Activated CD4-positive, alpha-beta T cell treated with anti-CD3 and anti-CD28 coated beads, Interleukin-2, amount 50 U/mL, for 24 hours (primary cell): ENCODE measurements at regions not wholly inside any gene's neighbourhood (a gene's known extent, or its start where the extent isn't known, plus 50 kb on each side); places are given as distances from the start of the nearest gene placed in this dataset.

Source experiments
- DNase-seq, 2 donors: peaks; one replicate each; pipeline ENCODE4 v3.0.0-alpha.2; 2020; ENCODE audit warnings: low read depth in 1 of 2, low spot score in 1 of 2

DNA sequence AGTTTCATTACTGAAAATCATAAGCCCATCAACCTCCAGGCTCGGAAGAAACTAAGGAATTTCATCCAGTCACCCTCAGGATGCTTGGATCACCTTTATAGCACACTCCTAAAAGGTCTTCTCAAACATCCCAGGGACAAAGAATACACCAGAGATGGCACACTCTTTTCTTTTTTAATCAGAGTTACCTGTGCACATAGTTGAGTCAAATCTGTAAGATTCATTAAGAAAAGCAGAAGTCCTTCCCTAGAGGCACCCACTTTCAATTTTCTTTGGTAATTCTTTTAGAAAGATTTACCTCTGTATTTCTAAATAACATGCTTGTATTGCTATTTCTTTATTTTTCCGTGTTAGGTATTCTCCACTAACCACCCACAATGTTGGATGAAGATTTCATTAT, 50.6 kb upstream of the IL6 start:
- no peak for DNase-seq

DNA sequence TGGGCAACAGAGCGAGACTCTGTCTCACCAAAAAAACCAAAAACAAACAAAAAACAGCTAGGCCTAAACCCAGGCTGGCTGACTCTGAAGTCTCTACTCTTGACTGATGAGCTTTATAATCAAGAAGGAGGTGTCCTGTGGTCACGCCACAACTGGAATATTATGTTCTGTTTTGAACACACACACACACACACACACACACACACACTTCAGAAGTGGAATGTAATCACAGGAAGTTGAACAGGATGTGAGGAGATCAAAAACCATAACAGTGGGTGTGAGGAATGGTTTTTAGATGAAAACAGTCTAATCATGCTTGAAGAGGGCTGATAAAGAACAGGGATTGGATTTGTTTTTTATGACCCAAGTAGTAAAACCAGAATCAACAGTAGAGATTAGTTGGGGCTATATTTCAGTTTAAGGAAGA, 51.1 kb upstream of the IL6 start:
- peak in 1 of 2 donors; percentile 26 for DNase-seq

DNA sequence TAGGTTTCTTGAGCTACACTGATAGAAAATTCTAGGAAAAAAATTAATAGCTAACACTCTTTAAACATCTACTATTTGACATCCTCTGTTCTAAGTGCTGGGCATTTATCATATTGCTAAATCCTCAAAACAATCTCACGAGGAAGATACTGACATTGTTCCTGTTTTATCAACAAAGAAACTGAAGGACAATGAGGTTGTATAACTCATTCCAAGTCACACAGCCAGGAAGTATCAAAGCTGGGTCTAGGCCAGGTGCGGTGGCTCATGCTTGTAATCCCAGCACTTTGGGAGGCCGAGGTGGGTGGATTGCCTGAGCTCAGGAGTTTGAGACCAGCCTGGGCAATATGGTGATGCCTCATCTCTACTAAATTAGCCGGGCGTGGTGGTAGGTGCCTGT, 51.6 kb upstream of the IL6 start:
- DNase-seq, result no peak

DNA sequence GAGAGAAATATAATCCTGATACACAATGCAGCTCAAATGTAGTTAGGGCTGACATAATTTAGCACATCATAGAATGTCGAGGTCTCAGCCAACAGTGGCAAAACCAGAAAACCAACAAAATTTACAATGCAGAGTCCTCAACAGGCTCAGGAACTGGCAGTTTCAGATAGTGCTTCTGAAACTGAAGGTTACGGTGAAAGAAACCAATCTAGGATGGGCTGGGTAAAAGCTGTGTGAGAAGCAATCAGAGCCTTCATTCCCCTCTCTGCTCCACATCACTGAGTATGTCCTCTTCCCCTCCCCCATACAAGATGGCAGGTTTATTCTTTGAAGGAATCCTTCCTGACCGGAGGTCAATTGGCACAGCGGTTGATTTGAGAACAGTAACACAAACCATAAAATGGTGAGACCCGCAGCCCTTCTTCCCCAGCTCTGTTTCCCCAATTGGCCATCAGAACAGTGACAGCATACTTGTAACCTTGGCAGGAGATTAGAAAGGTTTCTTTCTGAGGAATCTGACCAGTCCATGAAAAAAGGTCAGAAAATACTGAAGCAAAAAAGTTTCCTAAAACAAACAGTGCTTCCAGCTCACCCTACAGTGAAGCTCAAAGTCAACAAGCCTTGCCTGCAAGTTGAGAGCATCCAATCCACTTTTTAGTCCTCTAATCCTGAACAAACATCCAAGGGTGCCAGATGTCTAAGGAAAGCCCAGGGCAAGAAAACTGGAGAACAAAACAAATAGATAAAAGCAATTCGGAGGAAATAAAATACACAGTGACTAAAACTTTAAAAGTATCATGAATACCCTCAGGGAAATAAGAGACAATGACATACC, 53.9 kb upstream of the IL6 start:
- DNase-seq, result no peak

DNA sequence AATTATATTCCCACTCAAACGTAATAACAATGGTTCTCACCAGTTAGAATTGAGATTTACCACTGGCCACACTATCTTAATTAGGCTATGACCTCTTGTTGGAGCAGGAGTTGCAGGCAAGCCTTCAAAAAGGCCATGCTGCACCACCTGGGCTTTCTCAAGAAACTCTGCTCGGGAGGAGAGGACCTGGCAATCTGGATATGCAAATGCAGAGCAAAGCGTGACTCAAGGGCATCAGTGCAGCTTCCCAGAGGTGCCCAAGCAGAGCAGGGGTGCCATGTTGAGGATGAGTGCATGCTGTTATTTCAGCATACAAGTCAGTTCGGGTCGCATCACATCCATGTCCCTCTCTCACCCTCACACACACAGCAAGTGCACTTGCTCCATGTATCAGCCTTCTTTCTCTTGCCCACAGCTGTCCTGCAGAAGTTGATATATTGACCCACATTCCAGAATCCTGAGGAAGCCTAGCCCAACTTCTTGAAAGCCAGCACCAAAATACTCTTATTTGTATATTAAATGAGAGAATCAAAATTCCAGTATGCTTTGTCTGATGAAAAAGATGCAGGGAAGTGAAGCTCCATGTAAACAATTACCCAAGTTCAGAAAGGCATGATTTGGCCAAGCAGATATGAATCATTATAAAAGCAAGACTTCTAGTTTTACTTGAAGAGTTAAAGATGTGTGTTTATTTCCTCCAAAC, 55.7 kb upstream of the IL6 start:
- no peak for DNase-seq

DNA sequence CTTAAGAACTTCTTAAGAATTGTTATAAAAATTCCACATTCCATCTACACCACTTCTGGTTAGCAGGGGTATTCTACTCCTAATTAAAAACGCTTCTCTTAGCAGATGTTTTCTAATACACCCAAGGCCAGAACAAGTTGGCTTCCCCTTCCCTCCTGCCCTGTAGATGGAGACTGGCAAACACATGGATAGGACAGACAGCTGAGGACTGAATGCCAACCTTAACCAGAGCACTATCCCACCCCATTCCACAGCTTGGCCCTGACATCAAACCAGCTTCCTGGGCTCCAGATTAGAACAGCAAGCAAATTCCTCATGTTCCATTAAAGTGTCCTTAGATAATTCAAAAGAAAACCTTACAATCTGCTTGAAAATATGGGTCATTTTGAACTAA, 56.6 kb upstream of the IL6 start:
- no peak for DNase-seq

DNA sequence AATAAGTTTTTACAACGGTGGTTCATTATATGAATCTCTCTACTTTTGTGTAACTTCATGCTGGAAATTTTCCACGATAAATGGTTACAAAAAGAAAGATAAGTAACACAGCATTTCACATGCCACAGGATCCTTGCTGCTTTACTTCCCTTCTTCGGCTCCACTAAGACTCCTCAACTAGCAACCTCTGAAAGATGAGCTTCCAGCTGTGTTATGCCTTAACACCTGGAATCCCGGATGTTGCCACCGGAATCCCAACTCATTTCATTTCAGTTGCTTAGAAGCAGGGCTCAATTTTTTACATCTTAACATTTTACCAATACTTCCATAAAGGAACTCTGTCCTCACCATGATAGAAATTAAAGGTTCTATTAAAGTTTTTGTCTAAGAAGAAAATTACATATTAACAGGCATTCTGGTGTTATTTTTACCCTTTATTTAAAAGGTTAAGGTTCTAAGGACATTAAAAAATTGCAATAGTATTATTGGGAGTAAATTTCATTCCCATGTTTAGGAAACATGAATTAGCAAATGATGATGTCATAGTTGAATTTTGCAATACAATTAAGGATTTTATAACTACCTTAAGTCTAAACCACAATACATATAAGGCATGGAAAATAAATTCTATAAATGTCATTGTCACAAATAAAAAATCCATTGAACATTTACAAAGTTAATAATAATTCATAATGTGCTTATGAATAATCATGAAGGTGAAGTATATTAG, 57.1 kb upstream of the IL6 start:
- no peak for DNase-seq

DNA sequence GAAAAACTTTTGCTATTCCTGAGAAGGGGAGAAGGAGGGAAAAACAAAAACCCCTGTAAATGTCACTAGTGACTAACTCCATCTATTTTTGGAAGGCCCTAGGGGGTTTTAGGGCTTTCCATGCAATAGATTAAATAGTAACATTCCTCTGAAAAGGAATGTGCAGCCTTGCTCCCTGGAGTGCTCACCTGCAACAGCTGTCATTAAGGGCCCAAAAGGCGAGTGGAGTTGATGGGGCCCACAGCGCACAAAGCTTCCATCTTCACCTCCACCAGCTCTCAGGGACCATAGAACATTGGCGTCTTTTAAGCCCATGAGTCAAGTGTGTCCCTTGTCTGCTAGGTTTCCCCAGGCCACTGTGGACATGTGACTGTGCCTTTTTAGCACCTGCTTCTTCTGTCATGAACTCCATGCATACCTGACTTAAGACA, 58.0 kb upstream of the IL6 start:
- no peak for DNase-seq

DNA sequence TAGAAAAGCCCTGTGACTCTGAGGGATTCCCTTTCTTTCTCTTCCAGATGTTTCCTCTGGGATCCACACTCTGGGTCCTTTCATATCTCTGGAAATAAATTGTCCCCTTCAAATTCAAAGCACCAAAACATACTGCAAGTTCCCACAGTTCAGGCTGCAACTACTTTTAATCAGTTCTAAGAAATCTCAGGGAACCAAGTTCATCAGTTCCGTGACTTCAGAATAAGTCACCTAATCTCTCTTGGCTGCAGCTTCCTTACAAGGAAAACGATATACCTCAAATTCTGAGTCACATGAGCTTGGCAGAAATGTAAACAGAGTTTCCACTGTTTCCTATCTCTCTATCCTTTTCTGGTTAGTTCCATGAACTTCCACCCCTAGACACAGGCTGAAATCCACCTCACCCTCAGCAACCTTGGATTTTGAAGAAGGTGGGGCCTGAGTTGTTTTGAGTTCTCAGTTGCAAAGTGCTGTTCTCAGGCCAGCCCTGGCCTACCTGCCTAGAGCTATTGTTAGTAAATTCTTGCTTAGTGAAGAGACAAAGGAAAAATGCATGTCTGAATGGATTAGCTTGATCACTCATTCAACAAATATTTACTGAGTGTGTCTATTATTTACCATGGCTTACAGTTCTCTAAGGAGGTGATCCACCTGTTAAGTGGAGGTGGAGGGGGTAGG, 59.3 kb upstream of the IL6 start:
- no peak for DNase-seq

DNA sequence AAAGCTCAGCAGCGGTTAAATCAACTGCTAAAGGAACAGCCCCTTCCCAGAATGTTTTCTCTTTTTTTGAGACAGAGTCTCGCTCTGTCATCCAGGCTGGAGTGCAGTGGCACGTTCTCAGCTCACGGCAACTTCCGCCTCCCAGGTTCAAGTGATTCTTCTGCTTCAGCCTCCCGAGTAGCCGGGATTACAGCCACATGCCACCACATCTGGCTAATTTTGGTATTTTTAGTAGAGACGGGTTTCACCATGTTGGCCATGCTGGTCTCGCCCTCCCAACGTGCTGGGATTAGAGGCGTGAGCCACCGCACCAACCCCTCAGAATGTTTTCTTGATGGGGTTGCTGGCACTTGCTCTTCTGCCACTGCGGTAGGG, 59.8 kb upstream of the IL6 start:
- no peak for DNase-seq

DNA sequence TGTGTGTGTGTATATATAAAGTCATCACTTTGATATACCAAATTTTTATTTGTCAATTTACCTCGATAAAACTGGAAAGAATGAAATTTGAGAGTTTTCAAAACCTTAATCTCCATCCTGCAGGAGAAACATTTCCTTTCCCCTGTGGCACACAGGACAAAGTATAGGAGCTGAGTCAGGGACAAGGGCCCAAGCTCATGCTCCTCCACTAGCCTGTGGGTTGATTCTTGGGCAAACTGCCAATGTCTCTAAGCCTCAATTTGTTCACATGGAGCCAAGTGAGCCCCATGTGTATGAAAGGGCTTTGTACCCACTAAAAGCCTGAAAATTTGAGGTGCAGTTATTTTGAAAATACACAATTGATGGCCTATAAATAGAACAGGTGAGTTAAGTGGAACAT, 60.3 kb upstream of the IL6 start:
- DNase-seq, result no peak

DNA sequence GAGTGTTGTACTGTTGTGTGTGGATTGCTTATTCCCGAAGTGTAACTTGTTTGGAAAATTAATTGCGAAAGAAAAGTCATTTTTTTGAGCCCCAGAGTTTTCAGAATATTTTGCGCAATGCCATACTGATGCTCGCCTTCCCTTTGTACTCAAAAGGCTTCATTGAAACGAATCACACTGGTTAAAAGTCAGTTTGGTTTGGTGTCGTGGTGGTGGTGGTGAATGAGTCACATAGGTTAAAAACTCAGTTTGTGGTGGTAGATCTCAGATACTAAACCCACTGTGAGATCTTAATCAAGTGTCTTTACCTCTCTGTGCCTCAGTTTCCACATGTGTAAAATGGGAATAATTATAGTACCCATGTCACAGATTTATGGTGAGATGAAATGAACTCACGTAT, 61.1 kb upstream of the IL6 start:
- DNase-seq, result no peak

DNA sequence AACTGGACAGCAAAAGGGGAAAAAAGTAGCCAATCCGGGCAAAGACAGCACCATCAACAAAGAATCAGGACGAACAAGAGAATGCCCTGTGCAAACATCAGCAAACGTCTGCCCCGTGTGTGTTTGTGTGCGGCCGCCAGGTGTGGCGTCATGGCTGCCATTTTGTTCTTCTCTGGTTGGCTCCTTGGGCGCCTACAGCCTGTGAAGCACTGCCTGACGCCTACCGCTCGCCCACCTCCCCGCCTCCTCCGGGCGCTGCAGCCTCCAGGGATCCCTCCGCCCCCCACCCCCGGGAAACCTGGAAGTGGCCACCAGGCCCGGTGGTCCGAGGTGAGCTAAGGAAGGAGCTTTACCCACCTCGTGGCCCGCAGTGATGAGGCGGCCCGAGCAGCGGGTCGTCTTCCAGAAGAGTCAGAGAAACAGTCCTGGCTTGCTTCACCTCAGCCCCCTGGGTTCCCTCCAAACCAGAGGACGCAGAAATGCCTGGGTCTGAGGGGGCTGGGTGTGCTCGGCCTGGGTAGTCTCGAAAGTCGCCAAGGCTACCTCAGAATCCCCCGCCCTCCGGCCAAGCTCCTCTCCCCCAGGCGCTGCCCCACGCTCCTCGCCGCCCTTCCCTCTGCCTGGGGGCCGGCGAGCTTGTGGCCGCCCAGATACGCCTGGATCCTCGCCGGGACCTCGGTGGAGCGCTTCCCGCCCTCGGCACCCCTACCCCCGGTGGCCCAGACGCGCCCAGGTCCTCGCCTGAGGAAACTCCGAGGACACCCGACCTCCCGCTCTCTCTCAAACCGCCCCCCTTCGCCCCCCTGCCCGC, 61.8 kb upstream of the IL6 start:
- no peak for DNase-seq

DNA sequence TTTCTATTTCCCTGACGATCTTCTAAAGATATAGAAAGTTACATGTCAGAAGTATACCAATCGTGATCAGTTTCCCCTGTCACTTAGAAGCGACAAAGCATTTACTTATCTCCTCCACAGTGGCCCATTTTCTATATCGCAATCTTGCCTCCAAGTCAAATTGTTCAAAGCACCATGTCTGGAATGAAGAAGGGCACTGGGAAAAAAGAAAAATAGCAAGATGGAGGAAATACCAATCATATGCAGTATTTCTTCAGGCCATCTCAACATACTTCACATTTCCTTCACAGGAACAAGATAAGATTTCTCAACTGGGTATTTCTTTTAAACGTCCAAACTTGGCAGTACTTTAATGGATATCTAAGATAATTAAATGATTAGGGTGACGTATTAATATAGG, 63.3 kb upstream of the IL6 start:
- no peak for DNase-seq

DNA sequence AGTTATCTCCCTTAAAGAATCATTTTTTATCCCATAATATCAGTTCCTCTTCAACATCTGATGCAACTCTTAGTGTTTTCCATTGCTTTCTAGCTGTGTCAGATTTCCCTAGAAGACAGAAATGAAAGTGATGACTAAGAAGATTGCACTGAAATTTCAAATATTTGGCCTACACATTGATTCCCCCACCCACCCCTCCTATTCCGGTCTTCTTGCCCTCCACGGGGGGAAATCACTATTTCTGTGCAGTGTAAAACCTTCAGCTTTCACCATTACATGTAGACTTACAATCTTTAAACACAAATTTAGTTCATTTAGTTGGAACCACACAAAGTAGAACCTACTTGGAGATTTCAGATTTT, 63.7 kb upstream of the IL6 start:
- DNase-seq, result no peak

DNA sequence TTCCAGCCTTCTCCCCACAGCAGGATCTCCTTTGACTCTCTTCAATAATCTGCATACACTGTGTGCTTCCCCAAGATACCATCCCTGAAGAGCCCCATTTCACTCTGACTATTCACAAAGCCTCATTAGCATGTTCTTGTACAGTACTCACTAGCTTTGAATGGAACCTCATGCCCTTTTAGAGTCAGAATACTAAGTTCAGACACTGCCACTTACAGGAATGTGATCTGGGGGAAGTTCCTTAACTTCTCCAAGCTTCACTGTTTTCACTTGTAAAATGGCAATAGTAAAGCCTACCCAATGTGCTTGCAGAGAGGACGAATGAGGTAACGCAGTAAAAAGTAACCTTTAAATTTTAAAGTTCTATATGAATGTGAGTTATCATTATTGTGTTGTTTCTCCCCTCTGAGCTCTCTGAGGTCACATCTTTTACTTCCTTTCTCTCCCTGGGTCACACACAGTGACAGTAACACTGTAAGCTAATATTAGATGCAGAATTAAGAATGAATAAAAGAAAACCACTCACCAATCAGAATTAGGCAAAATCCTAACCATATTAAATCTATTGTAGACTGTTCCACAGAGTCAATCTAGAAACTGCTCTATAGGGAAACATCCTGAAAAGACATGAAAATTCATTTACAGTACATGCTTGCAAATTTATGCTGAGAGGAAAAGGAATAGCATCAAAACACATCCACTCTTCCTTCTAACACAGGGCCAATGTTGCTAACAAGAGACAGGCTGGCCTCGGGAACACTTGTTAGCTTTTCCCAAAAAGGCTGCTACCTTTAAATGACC, 64.2 kb upstream of the IL6 start:
- no peak for DNase-seq

DNA sequence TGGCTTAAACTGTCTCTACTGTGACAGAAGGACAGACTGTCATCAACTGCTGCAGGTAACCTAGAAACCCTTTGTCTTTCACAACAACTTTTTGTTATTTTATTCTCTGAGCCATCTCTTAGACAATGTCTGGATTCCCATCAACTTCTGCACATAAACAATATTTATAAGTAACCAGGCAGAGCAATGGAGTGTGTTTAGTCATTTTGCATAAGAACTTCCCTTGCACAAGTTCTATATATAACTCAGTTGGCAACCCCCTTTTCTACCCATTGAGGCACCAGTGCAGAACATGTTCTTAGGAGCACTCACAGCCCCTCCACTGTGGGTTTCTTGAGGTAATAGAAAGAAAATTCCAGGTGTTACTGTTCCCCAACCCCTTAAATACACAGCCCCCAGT, 65.0 kb upstream of the IL6 start:
- DNase-seq, result no peak

DNA sequence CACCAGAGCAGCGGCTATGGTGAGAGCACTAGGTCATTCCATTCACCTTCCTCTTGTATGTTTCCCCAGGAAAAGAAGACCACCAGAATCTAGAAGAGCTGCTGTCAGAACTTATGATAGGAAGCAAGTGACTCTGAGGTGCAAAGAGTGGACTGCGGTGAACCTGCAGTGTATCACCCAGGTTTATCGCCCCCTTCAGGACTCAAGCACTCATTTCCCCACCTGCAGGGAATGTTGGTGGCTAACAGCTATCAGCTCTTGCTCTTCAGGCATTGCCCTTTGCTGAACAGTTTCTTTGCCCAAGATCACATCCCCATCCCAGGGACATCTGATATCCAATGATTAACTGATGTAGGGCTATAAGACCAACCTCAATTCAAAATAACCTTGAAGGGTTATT, 66.3 kb upstream of the IL6 start:
- no peak for DNase-seq

DNA sequence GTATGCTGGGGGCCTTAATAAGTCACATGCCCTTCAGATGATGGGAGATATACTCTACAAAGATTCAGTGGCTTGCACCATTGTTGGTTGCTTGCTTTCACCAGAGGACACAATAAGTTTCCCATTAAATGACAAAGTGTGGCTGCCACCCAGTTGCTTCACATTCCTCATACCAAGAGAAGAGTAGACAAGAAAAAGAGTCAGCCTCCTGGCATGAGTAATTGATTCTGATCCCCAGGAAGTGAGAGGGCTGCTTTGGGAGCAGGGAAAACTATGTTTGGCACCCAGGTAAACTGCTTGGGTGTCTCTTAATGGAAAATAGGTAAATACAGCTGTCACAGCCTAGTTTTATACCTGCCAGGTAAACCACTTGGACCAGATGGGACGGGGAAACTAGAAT, 66.7 kb upstream of the IL6 start:
- DNase-seq, result no peak

DNA sequence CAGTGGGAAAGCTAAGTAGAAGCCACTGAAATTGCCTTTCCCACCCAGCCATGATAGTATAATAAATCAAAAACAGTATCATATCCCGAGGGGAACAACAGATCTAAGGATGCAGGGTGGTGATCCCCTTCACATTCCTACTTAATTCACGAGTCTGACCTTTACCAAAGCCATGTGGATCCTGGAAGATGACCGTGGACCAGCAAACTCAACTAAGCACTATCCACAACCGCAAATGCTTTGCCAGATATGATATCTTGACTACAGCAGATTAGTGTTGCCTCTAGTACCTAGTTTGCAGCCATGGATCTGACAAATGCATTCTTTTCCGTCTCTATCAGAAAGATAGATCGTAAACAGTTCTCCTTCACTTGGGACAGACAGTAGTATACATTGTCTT, 67.3 kb upstream of the IL6 start:
- DNase-seq, result no peak
